HCT116 (cell line): ENCODE measurements at regions not wholly inside any gene's neighbourhood (a gene's known extent, or its start where the extent isn't known, plus 50 kb on each side); places are given as distances from the start of the nearest gene placed in this dataset.

Source experiments
- ATAC-seq: fragments of 200-7000 bp; cut with Tn5 transposase; 2 replicates; pipeline ENCODE4 v1.9.1; 2020; ENCODE audit warnings: mild to moderate bottlenecking, moderate library complexity
- BruUV-seq: library from RNA; stranded (reverse); fragments of 400-500 nt; replicated peaks from 2 replicates; lab custom pipeline; 2021; lab: Mats Ljungman, UMichigan
- CTCF ChIA-PET: fragments of 300-600 bp; sonication (Branson Sonifier 250); formaldehyde crosslinking; loops from one replicate; lab custom pipeline; 2021; ENCODE audit warnings: antibody characterized with exemption; lab: Charles Lee
- POLR2A ChIA-PET: fragments of 300-600, 350-600 bp; sonication (Branson Sonifier 250); formaldehyde crosslinking; loops from one replicate; lab custom pipeline; 2021; ENCODE audit warnings: antibody characterized with exemption; lab: Charles Lee
- RAD21 ChIA-PET, 2 experiments: fragments of 300-600 bp; sonication (Branson Sonifier 250); formaldehyde crosslinking; loops; one replicate each; lab custom pipeline; 2023; ENCODE audit warnings: low total read pairs in 2 of 2; ENCODE audit not compliant: uncharacterized antibody in 2 of 2, unreplicated experiment in 2 of 2, low non-redundant PET in 1 of 2; lab: Charles Lee
- DNase-seq: peaks from one replicate; pipeline ENCODE4 v3.0.0-alpha.2; 2010; ENCODE audit warnings: low read depth, low spot score
- H2AFZ ChIP-seq: fragments of 200-600 bp; shearing (Covaris generic), sonication (generic); 2 replicates; pipeline ENCODE4 v1.6.1; 2017; ENCODE audit warnings: low read depth, mixed run types, mixed read lengths, antibody characterized with exemption, low read length; ENCODE audit not compliant: poor library complexity, severe bottlenecking
- H3K27ac ChIP-seq: 2 replicates; pipeline ENCODE4 v1.5.1; 2012; ENCODE audit warnings: low read depth, low read length
- H3K27me3 ChIP-seq: fragments of 200-600 bp; sonication (generic); 2 replicates; pipeline ENCODE4 v1.6.1; 2016; ENCODE audit warnings: mixed run types, low read length, mixed read lengths; ENCODE audit not compliant: insufficient read depth
- H3K36me3 ChIP-seq, 2 experiments: fragments of 200-500 bp in 1 of 2; fragments of 200-600 bp in 1 of 2; sonication (Bioruptor generic) in 1 of 2; sonication (generic) in 1 of 2; 2 replicates each; pipeline versions ENCODE4 v1.5.1 to v1.6.1; 2014 to 2016; ENCODE audit warnings: low read length in 2 of 2, inconsistent platforms in 1 of 2, mixed read lengths in 1 of 2, mixed run types in 1 of 2; ENCODE audit not compliant: insufficient read depth in 2 of 2, control insufficient read depth in 1 of 2
- H3K4me1 ChIP-seq, 2 experiments: fragments of 200-600 bp in 1 of 2; sonication (generic) in 1 of 2; 2 replicates each; pipeline versions ENCODE4 v1.5.1 to v1.6.1; 2012 to 2017; ENCODE audit warnings: low read length in 2 of 2, inconsistent platforms in 1 of 2, mild to moderate bottlenecking in 1 of 2, mixed read lengths in 1 of 2, mixed run types in 1 of 2, moderate library complexity in 1 of 2; ENCODE audit not compliant: insufficient read depth in 2 of 2, control insufficient read depth in 1 of 2
- H3K4me2 ChIP-seq: fragments of 200-600 bp; sonication (generic); 2 replicates; pipeline ENCODE4 v1.6.1; 2017; ENCODE audit warnings: mixed run types, low read length, mixed read lengths
- H3K4me3 ChIP-seq, 2 experiments: fragments of 200-600 bp in 1 of 2; sonication (generic) in 1 of 2; replicated peaks in 1 of 2; 2 replicates each; pipeline ENCODE4 v1.5.1; 2011 to 2016; ENCODE audit warnings: low read length in 2 of 2, control low read depth in 1 of 2, low read depth in 1 of 2, mild to moderate bottlenecking in 1 of 2, mixed read lengths in 1 of 2, mixed run types in 1 of 2
- H3K79me2 ChIP-seq: fragments of 200-600 bp; sonication (generic); 2 replicates; pipeline ENCODE4 v1.6.1; 2017; ENCODE audit warnings: mild to moderate bottlenecking, mixed run types, low read length, moderate library complexity, mixed read lengths; ENCODE audit not compliant: insufficient read depth
- H3K9ac ChIP-seq: fragments of 200-600 bp; sonication (generic); 2 replicates; pipeline ENCODE4 v1.6.1; 2016; ENCODE audit warnings: low read length, mixed read lengths
- H3K9me2 ChIP-seq: fragments of 200-600 bp; sonication (generic), shearing (Covaris generic); 2 replicates; pipeline ENCODE4 v1.6.1; 2017; ENCODE audit warnings: mixed run types, mild to moderate bottlenecking, moderate library complexity; ENCODE audit not compliant: insufficient read depth
- H3K9me3 ChIP-seq, 2 experiments: fragments of 200-500 bp in 1 of 2; fragments of 200-600 bp in 1 of 2; sonication (Bioruptor generic) in 1 of 2; sonication (generic) in 1 of 2; 2 replicates each; pipeline ENCODE4 v1.6.1; 2014 to 2017; ENCODE audit warnings: low read length in 2 of 2, mixed read lengths in 2 of 2, inconsistent platforms in 1 of 2, low read depth in 1 of 2, mild to moderate bottlenecking in 1 of 2, mixed run types in 1 of 2, moderate library complexity in 1 of 2; ENCODE audit not compliant: control insufficient read depth in 1 of 2, insufficient read depth in 1 of 2
- H4K20me1 ChIP-seq: fragments of 200-600 bp; sonication (generic), shearing (Covaris generic); 2 replicates; pipeline ENCODE4 v1.6.1; 2017; ENCODE audit warnings: mixed run types, mild to moderate bottlenecking, moderate library complexity; ENCODE audit not compliant: insufficient read depth
- CBX3 ChIP-seq: IDR thresholded peaks from 2 replicates; pipeline ENCODE4 v1.6.1; 2012; ENCODE audit warnings: low read depth
- EZH2 ChIP-seq: fragments of 200-600 bp; sonication (generic); IDR thresholded peaks from 2 replicates; pipeline ENCODE4 v1.6.1; 2017; ENCODE audit warnings: antibody characterized with exemption, mixed run types
- FOSL1 ChIP-seq: IDR thresholded peaks from 2 replicates; pipeline ENCODE4 v1.6.1; 2012; ENCODE audit warnings: low read depth
- JUND ChIP-seq: IDR thresholded peaks from 2 replicates; pipeline ENCODE4 v1.6.1; 2012
- MAX ChIP-seq: IDR thresholded peaks from 2 replicates; pipeline ENCODE4 v1.6.1; 2012
- RAD21 ChIP-seq: IDR thresholded peaks from 2 replicates; pipeline ENCODE4 v1.6.1; 2012; ENCODE audit warnings: low read depth, mild to moderate bottlenecking
- TCF7L2 ChIP-seq: IDR thresholded peaks from 2 replicates; pipeline ENCODE4 v1.7.0; 2011; ENCODE audit warnings: borderline replicate concordance, inconsistent platforms; ENCODE audit not compliant: insufficient read depth, insufficient read length; ENCODE audit errors: extremely low read depth
- intact Hi-C: fragments of 100-400 bp; cut with micrococcal nuclease; formaldehyde crosslinking; loops from 2 replicates; pipeline ENCODE4 v1.10.0; 2022

- TF ChIP-seq CBX3, result no peak
- no peak for TF ChIP-seq FOSL1
- TF ChIP-seq, all 23 proteins: peak for 0
- Histone ChIP-seq H2AFZ (no peak overlapping the region), H3K4me1 (no peaks in the 10 kb centered on the region; a peak in 1 of 4 replicates), H3K9me3 (no peaks in the 10 kb centered on the region), H3K4me2 (no peak overlapping the region), H3K9ac (no peak overlapping the region), H3K27me3 (no peaks in the 10 kb centered on the region), H3K36me3 (no peaks in the 10 kb centered on the region), H3K4me3 (no peak overlapping the region), H3K79me2 (no peaks in the 10 kb centered on the region), H3K27ac (no peak overlapping the region), H3K9me2 (no peaks in the 10 kb centered on the region), H4K20me1 (no peaks in the 10 kb centered on the region)
- DNase-seq (no peak), ATAC-seq (no peak)
- POLR2A ChIA-PET, result no interaction called here
- RAD21 ChIA-PET, result no interaction called here
- intact Hi-C loops, result no loop called here
- no TSS peak for BruUV-seq
- CTCF ChIA-PET, result no interaction called here
These were observed 121.6 kb upstream of the RALGAPA2 start for GRCh38 chr20:20834008-20834407.

GRCh38 chr20:20832715-20833114 is 120.3 kb upstream of the RALGAPA2 start:
- POLR2A ChIA-PET, result no interaction called here
- intact Hi-C loops, result no loop called here
- Histone ChIP-seq H3K79me2 (no peaks in the 10 kb centered on the region), H3K27me3 (no peaks in the 10 kb centered on the region), H3K27ac (no peak overlapping the region), H3K36me3 (no peaks in the 10 kb centered on the region), H2AFZ (no peak overlapping the region), H3K4me3 (no peak overlapping the region), H3K9me3 (no peaks in the 10 kb centered on the region), H3K9ac (no peak overlapping the region), H4K20me1 (no peaks in the 10 kb centered on the region), H3K4me2 (no peak overlapping the region), H3K9me2 (no peaks in the 10 kb centered on the region), H3K4me1 (no peaks in the 10 kb centered on the region; a peak in 1 of 4 replicates)
- CTCF ChIA-PET, result interaction anchor here (1.0 to 1.4 kb wide), 4 partner anchors 14 to 673 kb away, joined by 3 to 4 read pairs (median 4); no protein-coding TSS in a partner anchor
- ATAC-seq, result no peak
- no peak for TF ChIP-seq MAX
- TF ChIP-seq EZH2, result no peak
- no peak for TF ChIP-seq JUND
- TF ChIP-seq TCF7L2, result no peak
- no peak for TF ChIP-seq CBX3
- no peak for TF ChIP-seq RAD21
- DNase-seq, result no peak
- RAD21 ChIA-PET, result no interaction called here
- BruUV-seq, result no TSS peak
